Trophoblast cell (in vitro differentiated cells and primary cell): ENCODE measurements at regions not wholly inside any gene's neighbourhood (a gene's known extent, or its start where the extent isn't known, plus 50 kb on each side); places are given as distances from the start of the nearest gene placed in this dataset.

Experiments used
- DNase-seq, 2 donors: peaks; one replicate each; pipeline ENCODE4 v3.0.0-alpha.2; 2016
- H2AFZ ChIP-seq: 2 replicates; pipeline ENCODE4 v1.6.1; 2013; ENCODE audit warnings: low read length, moderate library complexity, mild to moderate bottlenecking; ENCODE audit not compliant: insufficient read depth, poor library complexity
- H2AK5ac ChIP-seq: 2 replicates; pipeline ENCODE4 v1.6.1; 2013; ENCODE audit warnings: mild to moderate bottlenecking, low read length
- H2BK120ac ChIP-seq: 2 replicates; pipeline ENCODE4 v1.6.1; 2013; ENCODE audit warnings: low read length, mild to moderate bottlenecking, moderate library complexity; ENCODE audit not compliant: insufficient read depth, poor library complexity
- H2BK12ac ChIP-seq: 2 replicates; pipeline ENCODE4 v1.6.1; 2013; ENCODE audit warnings: mild to moderate bottlenecking, low read length, moderate library complexity
- H2BK5ac ChIP-seq: 2 replicates; pipeline ENCODE4 v1.6.1; 2013; ENCODE audit warnings: low read length, low read depth, moderate library complexity, mild to moderate bottlenecking; ENCODE audit not compliant: poor library complexity
- H3K14ac ChIP-seq: 2 replicates; pipeline ENCODE4 v1.6.1; 2013; ENCODE audit warnings: mild to moderate bottlenecking, low read length
- H3K18ac ChIP-seq: 2 replicates; pipeline ENCODE4 v1.6.1; 2013; ENCODE audit warnings: mild to moderate bottlenecking, low read length
- H3K23ac ChIP-seq: 2 replicates; pipeline ENCODE4 v1.6.1; 2013; ENCODE audit warnings: low read length
- H3K27ac ChIP-seq: 2 replicates; pipeline ENCODE4 v1.5.1; 2013; ENCODE audit warnings: low read depth, mild to moderate bottlenecking, inconsistent platforms, low read length, moderate library complexity
- H3K27me3 ChIP-seq: 2 replicates; pipeline ENCODE4 v1.6.1; 2013; ENCODE audit warnings: inconsistent platforms, mild to moderate bottlenecking, low read length, moderate library complexity; ENCODE audit not compliant: insufficient read depth
- H3K36me3 ChIP-seq, 2 experiments: 1 replicate in 1 of 2; 2 replicates in 1 of 2; pipeline ENCODE4 v1.6.1; 2013; ENCODE audit warnings: low read length in 2 of 2, mild to moderate bottlenecking in 2 of 2, moderate library complexity in 1 of 2; ENCODE audit not compliant: insufficient read depth in 2 of 2, control insufficient read depth in 1 of 2
- H3K4ac ChIP-seq: 2 replicates; pipeline ENCODE4 v1.6.1; 2013; ENCODE audit warnings: low read depth, mild to moderate bottlenecking, low read length, moderate library complexity
- H3K4me1 ChIP-seq, 2 experiments: 1 replicate in 1 of 2; 2 replicates in 1 of 2; pipeline ENCODE4 v1.6.1; 2013; ENCODE audit warnings: low read length in 2 of 2, mild to moderate bottlenecking in 2 of 2, moderate library complexity in 1 of 2; ENCODE audit not compliant: insufficient read depth in 2 of 2, control insufficient read depth in 1 of 2
- H3K4me2 ChIP-seq: 2 replicates; pipeline ENCODE4 v1.6.1; 2013; ENCODE audit warnings: inconsistent platforms, mild to moderate bottlenecking, low read length, moderate library complexity
- H3K4me3 ChIP-seq: 2 replicates; pipeline ENCODE4 v1.5.1; 2013; ENCODE audit warnings: mild to moderate bottlenecking, low read depth, low read length, inconsistent platforms
- H3K79me1 ChIP-seq: one replicate; pipeline ENCODE4 v1.6.1; 2013; ENCODE audit warnings: low read length
- H3K79me2 ChIP-seq: 2 replicates; pipeline ENCODE4 v1.6.1; 2013; ENCODE audit warnings: low read length, mild to moderate bottlenecking; ENCODE audit not compliant: control insufficient read depth, insufficient read depth, poor library complexity
- H3K9ac ChIP-seq: 2 replicates; pipeline ENCODE4 v1.6.1; 2013; ENCODE audit warnings: mild to moderate bottlenecking, low read length
- H3K9me3 ChIP-seq: 2 replicates; pipeline ENCODE4 v1.6.1; 2013; ENCODE audit warnings: low read depth, mild to moderate bottlenecking, control low read depth, inconsistent platforms, low read length; ENCODE audit not compliant: insufficient read depth
- H4K12ac ChIP-seq: 2 replicates; pipeline ENCODE4 v1.6.1; 2013; ENCODE audit warnings: low read depth, mild to moderate bottlenecking, low read length, moderate library complexity
- H4K8ac ChIP-seq: 2 replicates; pipeline ENCODE4 v1.6.1; 2013; ENCODE audit warnings: low read depth, mild to moderate bottlenecking, low read length, moderate library complexity
- H4K91ac ChIP-seq: one replicate; pipeline ENCODE4 v1.6.1; 2013; ENCODE audit warnings: low read depth, mild to moderate bottlenecking, low read length, moderate library complexity
- WGBS: extraction: QIAGEN DNeasy Blood & Tissue Kit; methylation state at CpG from one replicate; pipeline ENCODE4 v1.1.7; 2013; ENCODE audit warnings: missing lambda C conversion rate; ENCODE audit not compliant: insufficient read length, insufficient coverage; ENCODE audit errors: extremely low coverage; 5-methylcytosine and 5-hydroxymethylcytosine counted together

DNA sequence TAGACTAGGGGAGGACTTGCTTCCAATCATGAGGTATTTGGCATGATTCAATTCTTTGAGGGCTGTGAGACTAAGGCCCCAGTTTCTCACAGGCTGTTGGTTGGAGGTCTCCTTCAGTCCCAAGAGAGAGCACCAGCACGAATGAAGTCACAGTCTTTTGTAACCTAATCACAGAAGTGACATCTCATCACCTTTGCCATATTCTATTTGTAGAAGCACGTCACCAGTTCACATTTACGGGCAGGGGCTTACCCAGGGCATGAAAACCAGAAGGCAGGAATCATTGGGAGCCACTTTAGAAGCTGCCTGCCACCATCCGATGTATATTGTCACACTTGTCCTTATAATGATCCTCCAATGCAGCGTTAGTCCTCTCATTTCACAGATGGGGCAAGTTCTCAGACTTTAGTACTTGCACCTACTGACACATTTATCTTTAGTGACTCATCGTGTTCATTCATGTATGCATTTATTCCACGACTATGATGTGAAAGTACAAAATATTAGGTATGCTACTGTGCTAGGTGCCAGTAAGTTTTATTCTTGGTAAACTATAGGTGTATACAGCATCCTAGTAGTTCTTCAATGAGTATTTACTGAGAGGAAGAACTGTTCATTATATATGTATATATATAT is 163.8 kb upstream of the PGRMC2 start:
- Histone ChIP-seq H3K79me2 (no peaks in the 10 kb centered on the region), H3K9ac (no peak overlapping the region), H3K23ac (no peak overlapping the region), H4K8ac (no peak overlapping the region), H3K4me2 (no peak overlapping the region), H3K18ac (no peak overlapping the region), H3K14ac (no peak overlapping the region), H2BK5ac (no peak overlapping the region), H3K4ac (no peak overlapping the region), H3K27me3 (no peaks in the 10 kb centered on the region), H4K91ac (no peak overlapping the region), H4K12ac (no peak overlapping the region), H3K9me3 (peaks cover 2% of the 10 kb centered on the region), H3K79me1 (peaks cover 4% of the 10 kb centered on the region), H2BK120ac (no peak overlapping the region), H2BK12ac (no peak overlapping the region), H2AFZ (no peak overlapping the region), H3K36me3 (no peaks in the 10 kb centered on the region), H3K4me3 (no peak overlapping the region), H3K27ac (no peak overlapping the region), H3K4me1 (peaks cover 2 to 4% of the 10 kb centered on the region in 2 experiments), H2AK5ac (no peak overlapping the region)
- WGBS, result no CpG with 5 or more reads among the region's 7 CpGs
- DNase-seq, result no peak

DNA sequence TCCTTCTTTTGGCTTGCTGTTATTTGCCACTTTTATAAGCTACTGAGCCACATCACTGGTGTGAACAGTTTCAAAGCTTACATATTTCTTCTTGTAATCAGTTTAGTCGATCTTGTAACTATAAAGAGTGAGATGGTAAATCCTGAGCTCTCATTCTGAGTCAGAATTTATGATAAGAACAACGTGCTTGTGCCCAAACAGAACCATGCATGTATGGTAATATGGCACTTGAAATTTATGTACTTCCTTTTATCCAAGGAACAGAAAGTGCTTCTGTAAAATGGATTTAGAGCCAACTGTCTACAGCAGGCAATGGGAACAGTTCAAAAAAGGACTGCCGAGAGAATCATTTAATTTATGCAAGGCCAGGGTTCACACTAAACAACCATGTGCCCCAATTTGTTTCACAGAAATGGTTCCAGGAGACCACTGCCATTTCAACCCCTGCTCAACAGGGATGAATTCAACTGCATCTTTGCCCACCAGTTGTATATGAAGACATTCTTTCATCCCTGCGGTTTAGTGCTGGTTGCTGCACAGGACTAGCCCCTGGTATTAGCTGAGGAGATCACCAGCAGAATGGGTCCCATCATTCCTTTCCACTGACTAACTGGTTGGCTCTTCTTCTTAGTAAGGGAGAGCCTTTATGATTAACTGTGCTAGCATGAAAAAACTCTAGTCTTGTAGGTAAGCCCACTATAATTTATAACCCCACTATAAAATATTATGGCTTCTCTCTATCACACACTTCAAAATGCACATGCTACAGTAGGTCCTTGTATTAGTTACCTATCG is 162.9 kb upstream of the PGRMC2 start:
- H3K14ac ChIP-seq, result no peak overlapping the region
- WGBS, result no CpG with 5 or more reads among the region's 5 CpGs

GRCh38 chr4:128449251-128449650 is 161.6 kb upstream of the PGRMC2 start:
- Histone ChIP-seq H3K23ac (no peak overlapping the region), H4K8ac (no peak overlapping the region), H3K4me2 (no peak overlapping the region), H3K9me3 (peaks cover 5% of the 10 kb centered on the region), H4K12ac (no peak overlapping the region), H3K79me2 (no peaks in the 10 kb centered on the region), H3K14ac (no peak overlapping the region), H3K79me1 (no peaks in the 10 kb centered on the region), H3K4me1 (no peaks in the 10 kb centered on the region), H3K4me3 (no peak overlapping the region), H2BK5ac (no peak overlapping the region), H3K18ac (no peak overlapping the region), H2AK5ac (no peak overlapping the region), H2AFZ (no peak overlapping the region), H3K9ac (no peak overlapping the region), H2BK12ac (no peak overlapping the region), H3K27me3 (no peaks in the 10 kb centered on the region), H3K27ac (no peak overlapping the region), H2BK120ac (no peak overlapping the region), H3K4ac (no peak overlapping the region), H3K36me3 (peaks cover 2% of the 10 kb centered on the region in 2 experiments), H4K91ac (no peak overlapping the region)
- DNase-seq, result peak in 1 of 2 donors; percentile 42
- WGBS, result no CpG with 5 or more reads among the region's 1 CpG

More for the DNA sequence above, 162.9 kb upstream of the PGRMC2 start:
- Histone ChIP-seq H3K4me3 (no peak overlapping the region), H4K12ac (no peak overlapping the region), H3K4me1 (peaks cover under 1 to 4% of the 10 kb centered on the region in 2 experiments), H3K27me3 (no peaks in the 10 kb centered on the region), H3K18ac (no peak overlapping the region), H3K23ac (no peak overlapping the region), H3K9me3 (peaks cover 5% of the 10 kb centered on the region), H4K8ac (no peak overlapping the region), H3K4ac (no peak overlapping the region), H3K9ac (no peak overlapping the region), H4K91ac (no peak overlapping the region), H3K4me2 (no peak overlapping the region), H2BK5ac (no peak overlapping the region), H3K79me2 (no peaks in the 10 kb centered on the region), H2AFZ (no peak overlapping the region), H3K36me3 (peaks cover 2% of the 10 kb centered on the region in 2 experiments), H3K27ac (no peak overlapping the region), H3K79me1 (peaks cover 4% of the 10 kb centered on the region), H2AK5ac (no peak overlapping the region), H2BK120ac (no peak overlapping the region), H2BK12ac (no peak overlapping the region)
- peak; percentile 61 to 76 for DNase-seq

GRCh38 chr4:128444544-128445302 is 157.1 kb upstream of the PGRMC2 start:
- H2BK12ac ChIP-seq, result no peak overlapping the region
- H3K4me2 ChIP-seq, result no peak overlapping the region
- no peak overlapping the region for H3K4me3 ChIP-seq
- no peaks in the 10 kb centered on the region for H3K79me1 ChIP-seq
- no peak for DNase-seq
- H3K4ac ChIP-seq, result no peak overlapping the region
- no peak overlapping the region for H4K8ac ChIP-seq
- H3K27me3 ChIP-seq, result no peaks in the 10 kb centered on the region
- no peak overlapping the region for H3K27ac ChIP-seq
- no peak overlapping the region for H3K14ac ChIP-seq
- no CpG with 5 or more reads among the region's 3 CpGs for WGBS
- H2AK5ac ChIP-seq, result no peak overlapping the region
- no peak overlapping the region for H2BK5ac ChIP-seq
- no peaks in the 10 kb centered on the region for H3K79me2 ChIP-seq
- H3K23ac ChIP-seq, result no peak overlapping the region
- H3K36me3 ChIP-seq, result peaks cover 2 to 7% of the 10 kb centered on the region in 2 experiments
- H3K18ac ChIP-seq, result no peak overlapping the region
- H3K4me1 ChIP-seq, result no peaks in the 10 kb centered on the region
- H3K9ac ChIP-seq, result no peak overlapping the region
- no peak overlapping the region for H2BK120ac ChIP-seq
- H3K9me3 ChIP-seq, result peaks cover 11% of the 10 kb centered on the region
- no peak overlapping the region for H4K12ac ChIP-seq
- no peak overlapping the region for H4K91ac ChIP-seq
- no peak overlapping the region for H2AFZ ChIP-seq
